OCI-LY1 (cell line): ENCODE measurements at regions not wholly inside any gene's neighbourhood (a gene's known extent, or its start where the extent isn't known, plus 50 kb on each side); places are given as distances from the start of the nearest gene placed in this dataset.
"Not testable (repeated sequence)": the region's sequence is repeated elsewhere in the genome, so short reads cannot be mapped to it uniquely, and the experiment has no call there.

Experiments
- CTCF ChIP-seq: fragments of 200-600 bp; sonication (generic), shearing (Covaris generic); IDR thresholded peaks from 2 replicates; pipeline ENCODE4 v1.5.1; 2017; ENCODE audit warnings: mild to moderate bottlenecking, antibody characterized with exemption, low read length, moderate library complexity, mixed read lengths
- EZH2 ChIP-seq: fragments of 200-600 bp; sonication (generic), shearing (Covaris generic); IDR thresholded peaks from 2 replicates; pipeline ENCODE4 v1.8.0; 2017; ENCODE audit warnings: borderline replicate concordance, mixed run types, mild to moderate bottlenecking, antibody characterized with exemption, low read length, moderate library complexity, mixed read lengths

GRCh38 chr5:108558840-108559239, 176.9 kb upstream of the FBXL17 start:
- TF ChIP-seq CTCF, EZH2: not testable (repeated sequence)
